GM23338 (cell line): ENCODE measurements at regions not wholly inside any gene's neighbourhood (a gene's known extent, or its start where the extent isn't known, plus 50 kb on each side); places are given as distances from the start of the nearest gene placed in this dataset.

Experiments
- ATAC-seq: fragments of 200-7000 bp; cut with Tn5 transposase; 3 replicates; pipeline ENCODE4 v1.9.1; 2020
- DNase-seq: peaks from one replicate; pipeline ENCODE4 v3.0.0-alpha.2; 2015; ENCODE audit warnings: low spot score
- H2AFZ ChIP-seq: fragments of 200-600 bp; sonication (generic); 2 replicates; pipeline ENCODE4 v1.8.0; 2016; ENCODE audit warnings: antibody characterized with exemption, mild to moderate bottlenecking, moderate library complexity
- H3F3A ChIP-seq: fragments of 200-600 bp; sonication (generic); replicated peaks from 2 replicates; pipeline ENCODE4 v1.8.0; 2017; ENCODE audit warnings: antibody characterized with exemption, mixed run types, low read depth
- H3K27ac ChIP-seq: fragments of 200-600 bp; sonication (generic); 2 replicates; pipeline ENCODE4 v1.6.1; 2016; ENCODE audit warnings: low read depth
- H3K27me3 ChIP-seq: fragments of 200-600 bp; sonication (generic); 2 replicates; pipeline ENCODE4 v1.8.0; 2016; ENCODE audit warnings: mild to moderate bottlenecking, mixed run types, moderate library complexity; ENCODE audit not compliant: insufficient read depth
- H3K36me3 ChIP-seq: fragments of 200-600 bp; sonication (generic); 2 replicates; pipeline ENCODE4 v1.8.0; 2016; ENCODE audit warnings: mild to moderate bottlenecking; ENCODE audit not compliant: insufficient read depth
- H3K4me1 ChIP-seq: fragments of 200-600 bp; sonication (generic); 2 replicates; pipeline ENCODE4 v1.8.0; 2016; ENCODE audit warnings: mild to moderate bottlenecking, moderate library complexity; ENCODE audit not compliant: insufficient read depth
- H3K4me2 ChIP-seq: fragments of 200-600 bp; sonication (generic); 2 replicates; pipeline ENCODE4 v1.7.1; 2017; ENCODE audit warnings: mixed run types
- H3K4me3 ChIP-seq: fragments of 200-600 bp; sonication (generic); 2 replicates; pipeline ENCODE4 v1.6.1; 2016; ENCODE audit warnings: mixed run types
- H3K79me2 ChIP-seq: fragments of 200-600 bp; sonication (generic); replicated peaks from 2 replicates; pipeline ENCODE4 v1.8.0; 2017; ENCODE audit warnings: mild to moderate bottlenecking; ENCODE audit not compliant: insufficient read depth
- H3K9me2 ChIP-seq: fragments of 200-600 bp; sonication (generic); 2 replicates; pipeline ENCODE4 v1.8.0; 2017; ENCODE audit not compliant: insufficient read depth
- H4K20me1 ChIP-seq: fragments of 200-600 bp; sonication (generic); replicated peaks from 2 replicates; pipeline ENCODE4 v1.8.0; 2017; ENCODE audit warnings: mild to moderate bottlenecking; ENCODE audit not compliant: insufficient read depth
- H3K27ac Mint-ChIP-seq: 2 replicates; pipeline ENCODE4 v1.8.0; 2020; ENCODE audit warnings: inconsistent platforms, mild to moderate bottlenecking, moderate library complexity, mixed read lengths
- H3K27me3 Mint-ChIP-seq: 3 replicates; pipeline ENCODE4 v1.8.0; 2022; ENCODE audit warnings: low read depth, mild to moderate bottlenecking, moderate library complexity, mixed read lengths, inconsistent platforms; ENCODE audit not compliant: insufficient read depth, poor library complexity
- H3K36me3 Mint-ChIP-seq: 3 replicates; pipeline ENCODE4 v1.8.0; 2021; ENCODE audit warnings: low read depth, mild to moderate bottlenecking, inconsistent platforms, moderate library complexity, mixed read lengths
- H3K4me1 Mint-ChIP-seq: 3 replicates; pipeline ENCODE4 v1.8.0; 2020; ENCODE audit warnings: mild to moderate bottlenecking, inconsistent platforms, mixed read lengths
- H3K4me3 Mint-ChIP-seq: 3 replicates; pipeline ENCODE4 v1.8.0; 2021; ENCODE audit warnings: moderate library complexity, mild to moderate bottlenecking, inconsistent platforms, mixed read lengths
- H3K9me3 Mint-ChIP-seq: 3 replicates; pipeline ENCODE4 v1.8.0; 2020; ENCODE audit warnings: moderate library complexity, mild to moderate bottlenecking, inconsistent platforms, mixed read lengths
- CREB1 ChIP-seq: fragments of 250-450 bp; sonication (Bioruptor Pico); IDR thresholded peaks from 2 replicates; pipeline ENCODE4 v1.5.0; 2020; ENCODE audit warnings: low read depth, mild to moderate bottlenecking, moderate library complexity
- CTCF ChIP-seq, 2 experiments: fragments of 200-600 bp in 1 of 2; sonication (generic) in 1 of 2; conservative IDR thresholded peaks; 2 replicates each; pipeline versions ENCODE4 v1.5.1 to v1.6.1; 2016 to 2017; ENCODE audit warnings: antibody characterized with exemption in 2 of 2, low read depth in 2 of 2, mild to moderate bottlenecking in 2 of 2, moderate library complexity in 1 of 2
- EZH2phosphoT487 ChIP-seq: fragments of 200-600 bp; sonication (generic); IDR thresholded peaks from one replicate; pipeline ENCODE4 v1.8.1; 2018; ENCODE audit warnings: antibody characterized with exemption; ENCODE audit not compliant: unreplicated experiment
- JUNB ChIP-seq: IDR thresholded peaks from one replicate; pipeline ENCODE4 v1.6.1; 2016; ENCODE audit warnings: antibody characterized with exemption; ENCODE audit not compliant: unreplicated experiment
- NANOG ChIP-seq: IDR thresholded peaks from 2 replicates; pipeline ENCODE4 v1.6.1; 2016; ENCODE audit warnings: antibody characterized with exemption, borderline replicate concordance
- POLR2AphosphoS5 ChIP-seq: IDR thresholded peaks from 2 replicates; pipeline ENCODE4 v1.6.1; 2016; ENCODE audit warnings: antibody characterized with exemption, low read depth
- ZNF331 ChIP-seq: fragments of 250-450 bp; sonication (Bioruptor Pico); IDR thresholded peaks from 2 replicates; pipeline ENCODE4 v1.5.0; 2020; ENCODE audit warnings: low read depth, mild to moderate bottlenecking, moderate library complexity
- ZNF462 ChIP-seq: fragments of 250-450 bp; sonication (Bioruptor Pico); IDR thresholded peaks from 2 replicates; pipeline ENCODE4 v1.5.0; 2020; ENCODE audit warnings: mild to moderate bottlenecking, moderate library complexity
- TF ChIP-seq, protein P1 (sequence below): IDR thresholded peaks from one replicate; pipeline ENCODE4 v1.6.1; 2018; ENCODE audit warnings: antibody characterized with exemption; ENCODE audit not compliant: unreplicated experiment

- no peak for TF ChIP-seq ZNF462 (CRISPR knock-in tag)
Measured at GRCh38 chr4:127001933-127002332, 630.8 kb upstream of the INTU start (continued).

GRCh38 chr4:127006446-127006877 lies 626.3 kb upstream of the INTU start:
- no peaks in the 10 kb centered on the region for H3K27me3 Mint-ChIP-seq
- H3K4me3 ChIP-seq, result no peak overlapping the region
- no peaks in the 10 kb centered on the region for H3K27me3 ChIP-seq
- H3K36me3 ChIP-seq, result no peaks in the 10 kb centered on the region
- ATAC-seq (no peak), DNase-seq (no peak)
- no peaks in the 10 kb centered on the region for H4K20me1 ChIP-seq
- H3K79me2 ChIP-seq, result no peaks in the 10 kb centered on the region
- no peak overlapping the region for H3K27ac Mint-ChIP-seq
- H3K4me1 Mint-ChIP-seq, result peaks cover 11% of the 10 kb centered on the region; the same call in 2 of the 3 replicates
- no peak overlapping the region for H3K4me3 Mint-ChIP-seq
- H2AFZ ChIP-seq, result no peak overlapping the region; the same call in 1 of the 2 replicates
- H3K36me3 Mint-ChIP-seq, result no peaks in the 10 kb centered on the region
- H3K9me2 ChIP-seq, result no peaks in the 10 kb centered on the region
- H3K4me1 ChIP-seq, result peaks cover 13% of the 10 kb centered on the region; the same call in 1 of the 2 replicates
- no peaks in the 10 kb centered on the region for H3K9me3 Mint-ChIP-seq
- no peak overlapping the region for H3K4me2 ChIP-seq
- TF ChIP-seq, protein P1, sequence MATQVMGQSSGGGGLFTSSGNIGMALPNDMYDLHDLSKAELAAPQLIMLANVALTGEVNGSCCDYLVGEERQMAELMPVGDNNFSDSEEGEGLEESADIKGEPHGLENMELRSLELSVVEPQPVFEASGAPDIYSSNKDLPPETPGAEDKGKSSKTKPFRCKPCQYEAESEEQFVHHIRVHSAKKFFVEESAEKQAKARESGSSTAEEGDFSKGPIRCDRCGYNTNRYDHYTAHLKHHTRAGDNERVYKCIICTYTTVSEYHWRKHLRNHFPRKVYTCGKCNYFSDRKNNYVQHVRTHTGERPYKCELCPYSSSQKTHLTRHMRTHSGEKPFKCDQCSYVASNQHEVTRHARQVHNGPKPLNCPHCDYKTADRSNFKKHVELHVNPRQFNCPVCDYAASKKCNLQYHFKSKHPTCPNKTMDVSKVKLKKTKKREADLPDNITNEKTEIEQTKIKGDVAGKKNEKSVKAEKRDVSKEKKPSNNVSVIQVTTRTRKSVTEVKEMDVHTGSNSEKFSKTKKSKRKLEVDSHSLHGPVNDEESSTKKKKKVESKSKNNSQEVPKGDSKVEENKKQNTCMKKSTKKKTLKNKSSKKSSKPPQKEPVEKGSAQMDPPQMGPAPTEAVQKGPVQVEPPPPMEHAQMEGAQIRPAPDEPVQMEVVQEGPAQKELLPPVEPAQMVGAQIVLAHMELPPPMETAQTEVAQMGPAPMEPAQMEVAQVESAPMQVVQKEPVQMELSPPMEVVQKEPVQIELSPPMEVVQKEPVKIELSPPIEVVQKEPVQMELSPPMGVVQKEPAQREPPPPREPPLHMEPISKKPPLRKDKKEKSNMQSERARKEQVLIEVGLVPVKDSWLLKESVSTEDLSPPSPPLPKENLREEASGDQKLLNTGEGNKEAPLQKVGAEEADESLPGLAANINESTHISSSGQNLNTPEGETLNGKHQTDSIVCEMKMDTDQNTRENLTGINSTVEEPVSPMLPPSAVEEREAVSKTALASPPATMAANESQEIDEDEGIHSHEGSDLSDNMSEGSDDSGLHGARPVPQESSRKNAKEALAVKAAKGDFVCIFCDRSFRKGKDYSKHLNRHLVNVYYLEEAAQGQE, result no peak
- no peak for TF ChIP-seq EZH2phosphoT487
- TF ChIP-seq JUNB, result no peak
- TF ChIP-seq CTCF (conservative IDR thresholded peaks at IDR 0.05; ENCODE audit: low read depth in 2 of 2), result no peak
- TF ChIP-seq NANOG, result no peak
- TF ChIP-seq POLR2AphosphoS5, result no peak
- no peak for TF ChIP-seq ZNF331 (CRISPR knock-in tag)
- no peak for TF ChIP-seq CREB1 (CRISPR knock-in tag)
- H3K27ac ChIP-seq, result no peak overlapping the region
- H3F3A ChIP-seq, result no peaks in the 10 kb centered on the region
